GM21390 (cell line): ENCODE measurements at regions not wholly inside any gene's neighbourhood (a gene's known extent, or its start where the extent isn't known, plus 50 kb on each side); places are given as distances from the start of the nearest gene placed in this dataset.

Experiments
- ATAC-seq: cut with Tn5 transposase; IDR thresholded peaks from one replicate; pipeline ENCODE4 v1.9.1; 2021; ENCODE audit not compliant: unreplicated experiment

DNA sequence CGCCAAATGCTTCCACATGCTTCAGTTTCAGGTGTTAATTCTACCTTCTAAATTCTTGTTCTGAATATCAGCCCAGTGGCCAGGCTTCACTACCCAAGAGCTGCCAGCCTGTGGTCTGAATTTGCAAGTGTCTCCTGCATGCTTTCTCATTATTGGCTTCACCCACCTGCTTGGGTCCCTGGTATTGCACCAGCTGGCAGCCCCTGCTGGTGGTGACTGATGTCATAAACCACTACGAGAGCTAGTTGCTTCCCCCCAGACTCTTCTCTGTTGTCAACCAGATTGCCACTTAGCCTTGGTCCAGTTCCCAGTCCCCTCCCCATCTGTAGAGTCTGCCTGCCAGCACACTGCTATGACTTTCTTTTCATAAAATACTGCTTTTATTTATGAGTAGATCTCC, 197.7 kb upstream of the DUSP10 start:
- ATAC-seq, result peak; percentile 76

DNA sequence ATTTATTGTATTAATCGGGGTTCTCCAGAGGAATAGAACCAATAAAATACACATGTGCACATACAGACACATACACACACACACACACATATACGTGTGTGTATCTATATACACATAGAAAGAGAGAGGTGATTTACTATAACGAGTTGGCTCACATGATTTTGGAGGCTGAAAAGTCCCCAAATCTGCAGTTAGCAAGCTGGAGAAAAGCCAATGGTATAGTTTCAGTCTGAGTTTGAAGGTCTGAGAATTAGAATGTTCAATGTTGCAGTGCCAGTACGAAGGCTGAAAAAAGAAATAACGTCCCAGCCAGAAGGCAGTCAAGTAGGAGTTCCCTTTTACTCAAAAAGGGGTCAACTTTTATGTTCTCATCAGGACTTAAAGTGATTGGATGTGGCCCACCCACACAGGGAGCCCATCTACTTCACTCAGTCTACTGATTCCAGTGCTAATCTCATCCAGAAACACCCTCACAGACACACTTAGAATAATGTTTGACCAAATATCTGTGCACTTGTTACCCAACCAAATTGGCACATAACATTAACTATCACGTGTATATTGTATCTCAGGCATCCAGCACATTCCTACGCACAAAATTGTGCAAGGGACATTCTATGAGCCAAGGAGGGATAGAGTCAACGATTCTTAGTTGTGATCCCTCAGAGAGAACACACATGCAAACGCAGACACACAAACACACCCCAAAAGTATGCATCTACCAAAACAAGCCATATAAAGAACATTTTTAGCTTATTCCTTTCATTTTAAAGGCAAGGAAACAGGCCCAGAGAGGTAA, 195.5 kb upstream of the DUSP10 start:
- ATAC-seq, result peak; percentile 41

DNA sequence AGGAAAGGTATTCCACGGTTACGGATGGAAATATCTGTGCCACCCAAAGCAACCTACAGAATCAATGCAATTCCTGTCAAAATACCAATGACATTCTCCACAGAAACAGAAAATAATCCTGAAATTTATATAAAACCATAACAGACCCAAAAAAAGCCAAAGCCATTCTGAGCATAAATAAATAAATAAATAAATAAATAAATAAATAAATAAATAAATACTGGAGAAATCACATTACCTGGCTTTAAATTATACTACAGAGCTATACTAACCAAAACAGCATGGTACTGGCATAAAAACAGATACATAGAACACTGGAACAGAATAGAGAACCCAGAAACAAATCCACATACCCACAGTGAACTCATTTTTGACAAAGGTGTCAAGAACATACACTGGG, 191.9 kb upstream of the DUSP10 start:
- ATAC-seq, result no peak

DNA sequence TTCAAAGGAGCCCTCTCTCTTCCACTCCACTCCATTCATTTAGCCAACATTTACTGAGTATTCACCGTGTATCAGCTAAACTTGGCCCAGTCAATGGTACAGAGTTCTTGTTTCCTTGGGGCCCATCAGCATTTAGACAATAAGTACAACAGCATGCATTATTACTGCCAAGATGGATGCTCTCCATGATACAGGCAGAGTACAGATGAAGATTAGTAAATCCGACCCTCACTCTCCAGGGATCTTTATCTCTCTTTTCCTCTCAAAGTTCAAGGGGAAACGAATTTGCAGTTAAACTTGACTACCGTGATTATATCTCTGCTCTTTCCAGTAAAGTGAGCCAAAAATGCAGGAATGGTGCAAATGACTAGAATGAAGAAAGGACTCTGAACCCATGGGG, 184.6 kb upstream of the DUSP10 start:
- ATAC-seq, result no peak

DNA sequence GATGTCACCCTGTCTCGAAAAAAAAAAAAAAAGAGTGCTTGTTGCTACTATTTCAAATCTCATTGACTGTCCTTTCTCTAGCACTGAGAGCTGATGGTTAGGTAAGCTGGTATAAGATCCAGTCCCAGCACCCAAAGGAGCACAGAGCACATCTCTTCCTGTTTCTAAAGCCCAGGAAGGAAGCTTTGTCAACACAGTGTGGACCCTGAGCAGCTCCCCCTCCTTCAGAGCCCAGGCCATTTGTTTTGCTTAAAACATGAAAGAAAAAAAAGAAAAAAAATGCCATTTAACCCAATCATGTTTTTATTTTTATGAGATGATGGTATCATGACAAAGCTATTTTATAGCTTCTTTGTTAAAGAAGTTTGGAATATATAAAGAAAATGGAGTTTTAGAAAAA, 184.1 kb upstream of the DUSP10 start:
- ATAC-seq, result no peak

DNA sequence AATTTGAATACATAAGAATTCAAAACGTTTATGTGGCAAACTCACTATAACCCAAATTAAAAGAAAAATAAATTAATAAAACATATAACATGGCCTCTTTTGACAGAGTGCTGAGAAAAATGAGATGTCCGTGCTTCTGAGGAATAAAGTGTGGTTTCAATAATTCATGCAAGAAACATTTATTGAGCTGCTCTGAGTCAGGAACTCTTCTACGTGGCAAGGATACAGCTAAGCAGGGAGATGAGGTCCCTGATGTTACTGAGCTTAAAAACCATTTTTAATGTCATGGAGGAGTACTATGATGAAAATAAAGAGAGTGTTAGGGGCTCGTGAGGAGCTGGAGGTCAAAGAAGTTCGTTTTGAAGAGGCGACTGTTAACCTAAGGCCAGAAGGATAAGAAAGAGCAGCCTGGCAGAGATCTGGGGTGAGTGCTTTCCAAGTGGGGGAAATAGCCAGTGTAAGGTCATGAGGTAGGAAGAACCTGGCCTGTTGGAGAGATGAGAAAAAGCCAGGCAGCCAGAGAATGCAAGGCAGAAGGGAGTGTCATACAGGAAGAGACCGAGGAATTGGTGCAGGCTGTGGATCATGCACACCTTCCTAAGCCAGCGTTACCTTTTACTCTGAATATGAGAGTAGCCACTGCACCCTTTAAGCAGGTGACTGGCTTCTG, 182.2 kb upstream of the DUSP10 start:
- no peak for ATAC-seq

DNA sequence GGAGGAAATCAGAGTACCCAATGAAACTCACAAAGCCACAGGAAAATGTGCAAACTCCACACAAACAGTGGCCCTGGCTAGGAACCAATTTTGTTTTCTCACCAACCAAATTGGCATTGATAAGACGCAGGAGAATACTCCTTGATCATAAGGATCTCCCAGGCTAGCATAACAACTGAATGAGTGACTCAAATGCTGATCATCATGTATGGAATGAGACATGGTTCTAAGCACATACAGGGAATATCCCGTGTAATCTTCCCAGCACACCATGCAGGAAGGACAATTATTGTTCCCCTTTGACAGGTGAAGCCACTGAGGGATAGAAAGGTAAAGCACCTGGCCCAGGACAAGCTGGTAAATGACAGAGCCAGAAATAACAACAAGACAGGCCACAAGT, 180.0 kb upstream of the DUSP10 start:
- ATAC-seq, result no peak

DNA sequence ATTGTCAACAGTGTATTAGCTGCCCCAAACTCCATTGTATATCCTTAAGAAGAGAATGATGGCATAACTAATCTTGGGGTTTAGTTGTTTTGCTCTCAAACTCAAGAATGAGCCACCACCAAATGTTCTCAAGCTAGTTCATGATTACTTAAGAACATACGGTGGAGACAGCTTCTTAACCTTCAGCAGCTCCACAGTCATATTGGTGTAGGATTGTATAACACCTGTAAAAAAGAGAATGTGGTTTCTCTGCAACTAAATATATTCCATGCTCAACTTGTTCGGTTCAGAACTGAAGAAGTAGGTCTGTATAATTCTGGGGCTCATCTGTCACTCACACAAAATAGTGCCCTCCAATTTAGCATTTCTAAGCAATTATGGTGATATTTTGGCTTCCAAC, 177.9 kb upstream of the DUSP10 start:
- no peak for ATAC-seq

DNA sequence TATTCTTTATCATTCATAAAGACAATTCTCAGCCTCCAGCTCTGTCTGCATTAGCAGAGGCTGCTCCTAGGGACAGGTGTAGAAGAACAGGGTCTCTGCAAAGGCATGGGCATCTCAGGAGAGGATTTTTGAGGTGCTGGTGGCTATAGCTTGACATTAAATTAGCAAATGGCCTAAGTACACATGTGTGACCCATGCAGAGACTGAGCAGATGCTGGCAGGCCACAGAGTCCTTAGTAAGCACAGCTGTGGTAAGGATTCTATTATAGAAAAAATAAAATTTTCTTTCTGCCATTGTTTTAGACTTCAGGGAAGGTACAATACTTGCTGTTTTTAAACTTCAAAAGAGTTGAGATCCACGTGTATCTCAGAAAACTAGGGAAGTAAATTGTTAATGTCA, 177.5 kb upstream of the DUSP10 start:
- no peak for ATAC-seq

DNA sequence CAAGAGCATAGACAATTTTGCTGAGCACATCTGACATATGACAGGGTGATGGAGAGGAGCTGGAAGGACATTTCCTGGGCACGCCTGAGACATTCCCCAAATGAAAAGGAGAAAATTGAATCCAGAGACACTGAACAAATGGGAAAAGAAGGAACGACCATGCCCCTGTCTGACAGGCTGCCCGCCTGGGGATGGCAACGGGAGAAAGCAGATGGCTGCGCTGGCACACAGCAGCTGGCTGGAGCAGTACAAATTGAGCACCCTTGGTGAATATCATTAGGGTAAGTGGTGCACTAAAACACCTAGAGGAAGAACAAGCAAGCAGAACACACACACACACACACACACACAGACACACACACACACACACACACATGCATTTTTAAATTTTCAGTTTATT, 174.3 kb upstream of the DUSP10 start:
- no peak for ATAC-seq

DNA sequence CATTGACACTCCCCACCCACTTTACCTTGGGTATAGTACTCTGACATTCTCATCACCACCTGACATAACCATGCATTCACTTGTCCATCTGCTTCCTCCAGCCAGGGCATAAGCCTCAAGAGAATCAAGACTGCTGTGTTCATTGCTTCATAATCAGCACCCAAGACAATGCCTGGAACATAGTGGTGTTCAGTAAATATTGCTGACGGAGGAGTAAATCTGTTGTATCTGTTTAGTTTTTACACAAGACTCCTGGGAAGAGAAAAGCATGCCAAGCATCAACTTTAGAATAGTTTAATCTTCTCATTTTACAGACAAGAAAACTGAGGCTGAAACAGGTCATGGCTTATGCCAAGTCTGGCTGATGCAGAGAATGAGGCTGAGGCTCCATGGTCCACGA, 173.9 kb upstream of the DUSP10 start:
- no peak for ATAC-seq

DNA sequence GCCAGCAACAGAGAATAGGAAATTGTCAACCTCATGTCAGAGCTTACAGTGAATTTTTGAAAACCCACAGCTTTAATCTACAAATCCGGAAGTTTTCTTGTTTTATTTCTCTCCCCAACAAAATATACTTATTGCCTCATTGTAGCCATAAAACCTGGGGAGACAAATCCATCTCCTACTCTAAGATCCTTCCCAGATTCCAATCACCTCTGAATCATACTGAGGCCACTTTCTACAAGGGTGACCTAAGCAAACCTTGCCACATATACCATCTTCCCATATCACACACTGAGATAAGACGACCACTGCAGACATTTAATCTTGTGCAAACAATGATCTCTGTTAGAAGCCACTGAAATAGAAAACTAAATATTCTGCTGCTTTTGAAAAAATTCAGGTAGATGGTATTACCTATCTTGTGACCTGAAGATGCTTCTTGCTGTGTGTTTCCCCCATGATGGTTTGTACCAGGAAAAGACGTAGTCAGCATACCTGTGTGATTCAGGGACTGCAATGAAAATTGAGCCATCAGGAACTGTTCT, 171.5 kb upstream of the DUSP10 start:
- ATAC-seq, result no peak

DNA sequence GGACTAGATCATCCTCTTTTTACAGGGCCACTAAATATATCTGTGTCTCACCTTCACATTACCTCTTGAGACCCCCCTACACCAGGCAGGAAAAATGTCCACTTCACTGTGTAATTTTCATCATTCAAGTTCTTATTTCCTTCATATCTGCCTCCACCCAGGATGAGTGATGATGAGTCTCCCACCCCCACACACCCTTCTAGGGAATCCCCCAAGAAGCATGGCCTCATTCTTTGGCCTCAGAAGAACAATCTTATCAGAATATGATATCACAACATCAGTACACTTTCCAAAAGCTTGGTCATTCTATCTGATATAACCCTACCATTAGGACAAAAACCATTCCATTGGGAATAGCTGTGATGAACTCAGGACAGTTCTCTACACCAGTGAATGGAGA, 170.3 kb upstream of the DUSP10 start:
- ATAC-seq, result no peak

DNA sequence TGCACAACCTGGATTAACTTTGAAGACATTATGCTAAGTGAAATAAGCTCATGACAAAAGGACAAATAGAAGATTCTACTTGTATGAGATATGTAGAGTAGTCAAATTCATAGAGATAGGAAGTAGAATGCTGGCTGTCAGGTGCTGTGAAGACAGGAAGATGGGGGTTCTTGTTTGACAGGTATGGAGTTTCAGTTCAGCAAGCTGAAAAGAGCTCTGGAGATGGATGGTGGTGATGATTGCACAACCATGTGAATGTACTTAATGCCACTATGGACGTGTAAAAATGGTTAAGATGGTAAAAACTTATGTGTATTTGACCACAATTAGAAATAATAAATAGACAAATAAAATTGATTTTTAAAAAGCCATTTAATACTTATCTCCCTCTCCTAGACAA, 169.8 kb upstream of the DUSP10 start:
- peak; percentile 77 for ATAC-seq

DNA sequence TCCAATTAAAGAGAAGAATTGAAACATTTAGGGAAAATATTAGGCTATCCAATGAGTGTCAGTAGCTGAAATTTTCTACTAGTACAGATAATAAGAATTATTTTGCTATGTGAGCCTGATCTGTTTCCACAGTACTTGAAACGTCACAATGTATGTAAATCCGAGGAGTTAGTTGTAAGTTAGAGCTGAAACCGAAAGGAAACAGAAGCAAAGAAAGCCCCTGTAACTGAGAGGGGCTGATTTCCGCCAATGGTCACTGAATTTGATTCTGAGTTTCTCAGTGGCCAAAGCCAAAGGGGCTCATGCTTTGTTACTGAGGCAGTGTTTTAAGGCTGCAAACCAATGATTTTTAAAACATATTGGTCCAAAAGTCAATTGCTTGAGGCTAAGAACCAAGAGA, 168.3 kb upstream of the DUSP10 start:
- no peak for ATAC-seq

DNA sequence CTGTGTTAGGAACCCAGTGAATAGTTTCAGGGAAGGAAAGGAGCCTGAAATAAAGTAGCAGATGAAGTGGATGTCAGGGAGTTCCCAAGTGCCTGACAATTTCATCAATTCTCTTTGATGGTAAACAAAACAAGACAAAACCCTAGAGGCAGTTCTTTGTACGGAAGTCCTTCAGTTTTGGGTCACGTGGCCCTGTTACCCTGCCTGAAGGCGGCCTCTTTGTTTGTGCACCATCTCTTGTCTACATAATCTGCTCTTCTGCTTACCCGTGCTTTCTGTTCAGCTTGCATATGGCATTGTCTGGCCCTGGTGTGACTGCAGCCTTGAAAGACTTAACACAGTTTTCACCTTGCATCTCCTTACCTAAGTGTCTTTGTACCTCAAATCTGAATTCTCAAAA, 166.7 kb upstream of the DUSP10 start:
- no peak for ATAC-seq

DNA sequence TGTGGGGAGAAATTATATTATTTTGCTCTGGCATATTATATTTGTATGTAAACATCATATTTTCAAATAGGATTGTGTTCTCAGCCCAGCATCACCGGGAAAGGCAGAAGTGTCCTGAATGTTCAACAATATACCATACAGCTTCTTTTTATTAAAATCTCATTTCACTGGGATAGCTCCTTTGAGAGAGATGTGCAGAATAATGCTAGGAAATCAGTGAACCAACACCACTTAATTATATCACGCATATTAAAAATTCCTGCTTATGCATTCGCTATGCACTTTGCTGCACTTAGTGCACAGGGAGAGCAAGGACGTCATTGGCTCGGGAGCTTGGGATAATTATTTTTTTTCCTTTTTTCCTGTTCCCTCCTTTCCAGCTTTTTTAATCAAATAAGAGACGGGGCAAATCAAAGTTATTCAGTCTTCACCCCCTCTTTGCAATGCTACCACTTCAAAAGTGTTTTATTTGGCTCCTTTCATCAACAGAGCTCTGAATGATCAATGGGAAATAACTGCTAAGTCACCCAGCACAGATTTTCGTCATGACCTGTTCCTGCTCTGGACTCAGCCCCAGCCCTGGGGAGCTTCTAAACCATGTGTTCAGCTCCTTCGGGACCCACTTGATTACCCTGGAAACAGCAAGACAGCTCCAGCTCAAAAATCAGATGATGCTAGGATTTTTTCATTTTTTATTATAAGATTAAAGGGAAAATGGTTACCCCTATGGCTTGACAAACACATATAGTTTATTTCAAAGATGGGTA, 165.5 kb upstream of the DUSP10 start:
- no peak for ATAC-seq

DNA sequence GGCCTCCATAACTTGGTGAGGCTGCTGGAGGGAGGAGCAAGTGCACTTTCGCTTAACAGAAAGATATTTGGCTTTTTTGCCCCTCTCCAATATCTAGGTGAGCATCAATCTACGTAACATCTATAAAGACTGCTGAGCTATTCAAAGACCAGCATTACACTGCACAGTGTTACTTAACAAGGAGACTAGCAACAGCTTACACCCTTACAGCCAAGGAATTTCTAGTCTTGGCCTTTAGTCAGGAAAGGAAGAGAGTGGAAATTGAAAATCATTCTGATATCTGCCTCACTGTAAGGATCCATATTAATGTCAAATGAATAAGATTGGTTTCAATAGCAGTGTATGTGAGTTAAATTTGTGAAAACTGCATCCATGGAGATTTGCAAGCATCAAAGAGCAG, 163.9 kb upstream of the DUSP10 start:
- ATAC-seq, result no peak

DNA sequence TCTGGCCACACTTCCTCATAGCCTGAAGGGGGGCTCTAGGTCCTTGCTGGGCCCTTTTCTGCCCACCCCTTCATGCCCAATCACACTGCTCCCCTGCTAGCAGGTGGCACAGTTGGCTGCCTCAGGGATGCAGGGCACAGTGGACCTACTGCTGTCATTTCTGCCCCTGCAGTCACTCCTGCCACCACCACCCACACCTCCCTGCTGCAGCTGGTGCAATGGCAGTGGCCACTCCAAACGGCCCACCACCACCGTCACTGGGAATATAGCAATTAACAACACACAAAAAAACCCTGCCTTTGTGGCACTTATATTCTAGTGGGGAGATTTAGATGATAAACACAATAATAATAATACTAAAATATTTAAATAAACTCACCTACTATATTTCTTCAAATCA, 162.4 kb upstream of the DUSP10 start:
- no peak for ATAC-seq

DNA sequence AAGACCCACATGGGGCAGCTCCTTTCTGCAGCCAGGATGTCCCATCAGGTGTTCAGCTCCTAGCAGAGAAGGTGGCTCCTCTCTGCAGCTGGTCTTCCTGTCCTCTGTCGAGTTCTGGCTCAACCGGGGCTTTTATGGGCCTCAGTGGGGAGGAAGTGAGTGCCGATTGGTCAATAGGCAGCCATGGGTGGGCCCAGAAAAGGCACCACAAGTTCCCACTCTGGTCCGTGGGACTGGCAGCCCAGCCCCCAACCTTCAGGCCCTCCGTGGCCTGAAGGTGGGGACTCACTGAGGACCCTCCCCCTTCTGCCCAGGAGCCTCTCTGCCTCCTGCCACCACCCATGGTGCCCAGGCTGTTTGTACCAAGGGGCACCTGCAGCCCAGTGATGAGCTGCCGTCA, 161.7 kb upstream of the DUSP10 start:
- no peak for ATAC-seq

DNA sequence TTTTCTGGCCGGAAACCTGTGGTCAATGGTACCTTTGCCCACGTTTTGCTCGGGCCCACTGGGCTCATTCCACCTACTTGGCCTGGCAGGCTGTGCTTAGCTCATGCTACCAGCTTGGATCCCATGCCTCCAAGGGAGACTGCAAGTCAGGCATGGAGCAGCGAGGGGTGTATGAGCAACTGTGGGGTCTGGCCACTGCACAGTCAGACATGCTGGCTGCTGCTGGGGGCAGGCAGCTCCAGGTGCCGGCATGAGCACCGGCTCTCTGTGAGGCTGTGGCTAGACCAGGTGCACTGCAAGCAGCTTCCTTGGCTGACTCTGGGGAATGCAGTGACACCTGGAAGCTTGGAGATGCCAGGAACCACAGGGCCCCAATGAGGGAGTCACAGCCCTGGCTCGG, 161.1 kb upstream of the DUSP10 start:
- no peak for ATAC-seq

DNA sequence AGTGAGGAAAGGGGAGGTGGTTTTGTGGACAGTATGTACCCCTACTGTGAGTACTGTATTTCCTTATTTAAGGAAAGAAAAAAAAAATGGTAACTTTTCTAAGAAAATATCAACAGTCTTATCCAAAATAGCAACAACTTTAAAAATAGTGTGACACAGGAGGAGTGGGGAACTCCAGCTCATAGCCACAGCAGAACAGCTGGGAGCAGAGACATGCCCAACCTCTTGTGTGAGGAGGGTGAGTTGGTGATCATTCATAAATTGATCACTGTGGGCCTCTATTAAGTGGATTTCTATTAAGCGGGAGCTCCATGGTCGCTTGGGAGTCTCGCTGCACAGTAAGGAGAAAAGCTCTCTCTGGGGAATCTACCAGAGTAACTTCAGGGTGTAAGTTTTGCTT, 158.8 kb upstream of the DUSP10 start:
- no peak for ATAC-seq
